Thyroid gland (tissue), 4 donors: ENCODE measurements at regions not wholly inside any gene's neighbourhood (a gene's known extent, or its start where the extent isn't known, plus 50 kb on each side); places are given as distances from the start of the nearest gene placed in this dataset.

Experiments
- DNase-seq, 2 donors: peaks; one replicate each; pipeline ENCODE4 v3.0.0-alpha.2; 2019
- H3K27ac ChIP-seq, 3 donors: fragments of 200-600 bp; sonication (generic); 1 replicate in 2 of 3; 2 replicates in 1 of 3; pipeline ENCODE4 v1.5.1; 2016 to 2019; ENCODE audit warnings: mild to moderate bottlenecking in 1 of 3, moderate library complexity in 1 of 3
- H3K27me3 ChIP-seq: fragments of 200-600 bp; sonication (generic); one replicate; pipeline ENCODE4 v1.5.1; 2019
- H3K36me3 ChIP-seq, 2 donors: fragments of 200-600 bp; sonication (generic); one replicate each; pipeline ENCODE4 v1.5.1; 2016 to 2019
- H3K4me1 ChIP-seq, 2 donors: fragments of 200-600 bp; sonication (generic); one replicate each; pipeline ENCODE4 v1.5.1; 2017 to 2019
- H3K4me3 ChIP-seq, 3 donors: fragments of 200-600 bp; sonication (generic); replicated peaks in 1 of 3; 1 replicate in 2 of 3; 2 replicates in 1 of 3; pipeline ENCODE4 v1.5.1; 2016; ENCODE audit warnings: mild to moderate bottlenecking in 1 of 3
- H3K9me3 ChIP-seq: fragments of 200-600 bp; sonication (generic); one replicate; pipeline ENCODE4 v1.5.1; 2017
- CTCF ChIP-seq, 6 experiments: fragments of 200-600 bp in 3 of 6; fragments of 450-650 bp in 3 of 6; sonication (generic) in 3 of 6; IDR thresholded peaks; one replicate each; pipeline ENCODE4 v1.5.1; 2016 to 2019; ENCODE audit warnings: antibody characterized with exemption in 6 of 6, mild to moderate bottlenecking in 2 of 6, inconsistent platforms in 1 of 6, moderate library complexity in 1 of 6
- POLR2A ChIP-seq, 2 donors: fragments of 450-650 bp; IDR thresholded peaks; one replicate each; pipeline ENCODE4 v1.6.1; 2017; ENCODE audit warnings: antibody characterized with exemption in 2 of 2, mild to moderate bottlenecking in 2 of 2, moderate library complexity in 1 of 2
- WGBS, 2 donors: methylation state at CpG; one replicate each; pipeline ENCODE4 v1.1.5; 2017; 5-methylcytosine and 5-hydroxymethylcytosine counted together
- intact Hi-C: fragments of 100-400 bp; cut with DNase I; formaldehyde crosslinking; loops from one replicate; pipeline ENCODE4 v1.15.1; 2023

DNA sequence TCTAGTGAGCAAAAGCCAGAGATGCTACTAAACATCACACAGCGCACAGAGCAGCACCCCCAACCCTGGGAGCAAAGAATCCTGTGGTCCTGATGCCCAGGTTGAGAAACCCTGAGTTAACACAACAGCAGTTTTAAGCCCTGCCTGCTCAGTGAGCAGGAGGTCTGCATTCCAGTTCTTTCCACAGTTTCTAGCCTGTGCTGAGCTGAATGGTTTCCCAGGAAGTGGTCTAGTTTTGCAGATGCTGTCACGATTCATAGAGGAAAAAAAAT is 171.1 kb upstream of the PROK2 start:
- Histone ChIP-seq H3K27me3 (no peaks in the 10 kb centered on the region), H3K4me1 (no peaks in the 10 kb centered on the region), H3K9me3 (no peaks in the 10 kb centered on the region), H3K27ac (no peak overlapping the region), H3K4me3 (no peak overlapping the region), H3K36me3 (no peaks in the 10 kb centered on the region)
- no peak for DNase-seq
- intact Hi-C loops: loop anchor here (10.0 kb wide), 1 partner anchor 869 kb away; no protein-coding TSS in a partner anchor
- 63 to 73% methylated on average over 2 of the region's 2 CpGs for WGBS, 2 donors
- TF ChIP-seq POLR2A (IDR thresholded peaks at IDR 0.05): no peak
- TF ChIP-seq CTCF (IDR thresholded peaks at IDR 0.05): no peak

GRCh38 chr3:71955240-71956068 is 170.5 kb upstream of the PROK2 start:
- WGBS, 2 donors: 31 to 35% methylated on average over 12 of the region's 12 CpGs
- peak; percentile 81 to 84 for DNase-seq

GRCh38 chr3:71951842-71952241 is 166.9 kb upstream of the PROK2 start:
- TF ChIP-seq POLR2A (IDR thresholded peaks at IDR 0.05): no peak
- TF ChIP-seq CTCF (IDR thresholded peaks at IDR 0.05): no peak
- intact Hi-C loops: loop anchor here (10.0 kb wide), 1 partner anchor 873 kb away; no protein-coding TSS in a partner anchor
- H3K27me3 ChIP-seq: no peaks in the 10 kb centered on the region
- no peaks in the 10 kb centered on the region for H3K36me3 ChIP-seq
- DNase-seq: no peak
- H3K9me3 ChIP-seq: no peaks in the 10 kb centered on the region
- 72 to 75% methylated on average over 4 of the region's 4 CpGs for WGBS, 2 donors
- H3K27ac ChIP-seq: no peak overlapping the region
- no peak overlapping the region for H3K4me3 ChIP-seq
- H3K4me1 ChIP-seq: no peaks in the 10 kb centered on the region

More at GRCh38 chr3:71955240-71956068, 170.5 kb upstream of the PROK2 start:
- Histone ChIP-seq H3K27ac (no peak overlapping the region), H3K4me3 (no peak overlapping the region), H3K27me3 (no peaks in the 10 kb centered on the region), H3K9me3 (no peaks in the 10 kb centered on the region), H3K36me3 (no peaks in the 10 kb centered on the region), H3K4me1 (no peaks in the 10 kb centered on the region)
- TF ChIP-seq POLR2A (IDR thresholded peaks at IDR 0.05): no peak
- peak in 4 of 6 experiments; percentile 31 to 70 (median 58) for TF ChIP-seq CTCF (IDR thresholded peaks at IDR 0.05)
- intact Hi-C loops: loop anchor here (10.0 kb wide), 1 partner anchor 869 kb away; no protein-coding TSS in a partner anchor

GRCh38 chr3:71951361-71951760 is 166.4 kb upstream of the PROK2 start:
- Histone ChIP-seq H3K36me3 (no peaks in the 10 kb centered on the region), H3K27me3 (no peaks in the 10 kb centered on the region), H3K4me3 (no peak overlapping the region), H3K4me1 (no peaks in the 10 kb centered on the region), H3K9me3 (no peaks in the 10 kb centered on the region), H3K27ac (no peak overlapping the region)
- intact Hi-C loops: loop anchor here (10.0 kb wide), 1 partner anchor 873 kb away; no protein-coding TSS in a partner anchor
- WGBS, 2 donors: 61 to 73% methylated on average over 4 of the region's 4 CpGs
- no peak for DNase-seq
- TF ChIP-seq POLR2A (IDR thresholded peaks at IDR 0.05): no peak
- TF ChIP-seq CTCF (IDR thresholded peaks at IDR 0.05): no peak

DNA sequence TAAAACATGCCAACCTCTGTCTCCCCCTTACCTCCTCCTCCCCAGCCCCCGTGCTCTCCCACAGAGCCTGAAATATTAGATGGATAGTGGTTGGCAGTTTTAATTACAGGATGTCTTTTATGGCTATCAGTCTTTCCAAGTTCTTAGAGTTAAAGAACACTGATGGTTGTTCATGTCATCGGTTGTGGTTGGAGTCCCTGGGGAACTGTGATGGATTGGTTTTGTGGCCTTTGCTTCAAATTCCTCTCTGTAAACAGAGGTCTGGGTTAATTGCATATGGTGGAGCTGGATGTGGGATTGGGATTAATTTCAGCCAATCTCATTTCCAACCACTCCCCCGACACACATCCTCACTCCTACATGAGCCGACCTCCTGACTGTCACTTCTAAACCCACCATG is 164.5 kb upstream of the PROK2 start:
- WGBS, 2 donors: 76 to 79% methylated on average over 4 of the region's 4 CpGs
- TF ChIP-seq CTCF (IDR thresholded peaks at IDR 0.05) (no peak), POLR2A (IDR thresholded peaks at IDR 0.05) (no peak)
- Histone ChIP-seq H3K4me3 (no peak overlapping the region), H3K27me3 (no peaks in the 10 kb centered on the region), H3K4me1 (no peaks in the 10 kb centered on the region), H3K27ac (no peak overlapping the region), H3K36me3 (no peaks in the 10 kb centered on the region), H3K9me3 (no peaks in the 10 kb centered on the region)
- no peak for DNase-seq
- intact Hi-C loops: no loop called here
